Fibroblast of skin of back (primary cell): ENCODE measurements at regions not wholly inside any gene's neighbourhood (a gene's known extent, or its start where the extent isn't known, plus 50 kb on each side); places are given as distances from the start of the nearest gene placed in this dataset.
"Not testable (repeated sequence)": the region's sequence is repeated elsewhere in the genome, so short reads cannot be mapped to it uniquely, and the experiment has no call there.

Experiments used
- DNase-seq: peaks from one replicate; pipeline ENCODE4 v3.0.0-alpha.2; 2013

- no peak for DNase-seq
These were observed 81.4 kb downstream of the ACAA2 start for GRCh38 chr18:49731860-49732311.

DNA sequence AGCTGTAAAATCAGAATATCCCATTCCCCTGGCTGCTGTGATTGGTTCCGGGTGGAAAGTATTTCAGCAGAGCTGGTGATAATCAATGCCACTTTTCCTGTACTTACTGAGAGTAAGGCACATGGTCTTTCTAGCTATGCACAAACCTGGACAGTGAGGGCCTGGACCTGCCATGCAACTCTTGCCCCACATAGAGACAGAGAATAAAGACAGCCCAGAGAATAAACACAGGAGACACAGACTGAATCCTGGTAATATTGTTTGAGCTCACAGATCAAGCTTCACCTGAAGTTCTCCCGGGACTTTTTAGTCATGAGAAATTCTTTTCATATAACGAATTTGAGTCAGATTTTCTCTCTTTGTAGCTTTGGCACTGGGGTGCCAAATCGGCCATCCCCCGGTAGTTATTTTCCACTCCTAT, 81.9 kb downstream of the ACAA2 start:
- DNase-seq: no peak

DNA sequence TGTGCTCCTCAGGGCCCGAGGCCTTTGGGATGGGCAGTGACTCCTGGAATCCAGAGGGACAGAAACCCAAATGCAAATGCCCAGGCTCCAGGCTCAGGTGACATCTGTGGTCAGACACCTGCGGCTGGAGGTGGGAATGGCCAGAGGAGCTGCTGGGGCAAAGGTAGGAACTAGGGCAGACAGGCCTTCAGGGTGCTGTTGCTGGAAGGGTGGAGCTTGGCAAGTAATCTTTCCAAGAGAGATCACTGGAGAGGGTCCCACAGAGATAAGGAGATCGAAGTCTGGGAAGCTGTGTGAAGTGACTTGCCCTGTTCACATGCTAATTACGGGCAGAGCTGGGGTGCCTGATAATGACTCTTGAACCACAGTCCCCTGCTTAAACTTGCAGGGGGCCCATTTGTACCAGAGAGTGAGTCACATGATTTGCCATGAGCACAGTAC, 82.4 kb downstream of the ACAA2 start:
- DNase-seq: no peak

DNA sequence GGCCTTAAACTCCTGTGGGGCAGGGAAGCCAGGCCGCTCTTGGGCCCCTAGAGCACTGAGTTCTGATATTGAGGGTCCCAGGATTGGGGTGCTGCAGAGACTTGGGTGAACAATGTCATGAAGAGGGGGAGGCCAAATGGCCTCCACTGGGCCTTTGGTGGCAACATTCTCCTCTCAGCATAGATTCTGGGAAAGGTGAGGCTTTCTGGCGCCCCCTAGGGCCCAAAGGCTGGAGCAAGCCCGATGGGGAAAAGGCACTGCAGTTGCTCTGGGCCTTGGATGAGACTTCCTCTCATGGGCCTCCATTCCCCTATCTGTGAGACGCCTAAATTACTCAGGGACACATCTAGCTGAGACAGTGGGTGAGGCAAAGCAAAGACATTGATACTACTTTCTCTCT, 84.8 kb downstream of the ACAA2 start:
- DNase-seq: peak; percentile 50

DNA sequence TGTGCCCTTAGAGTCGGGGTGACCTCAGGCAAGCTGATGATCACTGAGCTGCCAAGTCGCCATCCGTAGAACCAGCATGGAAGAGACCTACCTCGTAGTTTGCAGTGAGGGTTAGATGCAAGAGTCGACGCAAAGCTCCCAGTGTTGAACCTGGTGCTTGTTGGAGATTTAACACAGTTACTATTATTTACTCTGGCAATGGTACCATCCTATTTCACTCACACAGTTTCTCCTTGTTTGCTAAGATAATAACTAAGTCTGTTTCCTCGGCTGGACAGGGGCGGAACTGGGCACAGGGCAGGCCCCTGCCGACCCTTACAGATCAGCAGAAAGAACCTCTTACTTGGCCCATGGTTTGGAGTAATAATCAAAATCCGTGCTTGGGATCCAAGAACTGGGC, 85.5 kb downstream of the ACAA2 start:
- DNase-seq: no peak

- DNase-seq: no peak
These were observed 86.7 kb downstream of the ACAA2 start for GRCh38 chr18:49726675-49726963.

DNA sequence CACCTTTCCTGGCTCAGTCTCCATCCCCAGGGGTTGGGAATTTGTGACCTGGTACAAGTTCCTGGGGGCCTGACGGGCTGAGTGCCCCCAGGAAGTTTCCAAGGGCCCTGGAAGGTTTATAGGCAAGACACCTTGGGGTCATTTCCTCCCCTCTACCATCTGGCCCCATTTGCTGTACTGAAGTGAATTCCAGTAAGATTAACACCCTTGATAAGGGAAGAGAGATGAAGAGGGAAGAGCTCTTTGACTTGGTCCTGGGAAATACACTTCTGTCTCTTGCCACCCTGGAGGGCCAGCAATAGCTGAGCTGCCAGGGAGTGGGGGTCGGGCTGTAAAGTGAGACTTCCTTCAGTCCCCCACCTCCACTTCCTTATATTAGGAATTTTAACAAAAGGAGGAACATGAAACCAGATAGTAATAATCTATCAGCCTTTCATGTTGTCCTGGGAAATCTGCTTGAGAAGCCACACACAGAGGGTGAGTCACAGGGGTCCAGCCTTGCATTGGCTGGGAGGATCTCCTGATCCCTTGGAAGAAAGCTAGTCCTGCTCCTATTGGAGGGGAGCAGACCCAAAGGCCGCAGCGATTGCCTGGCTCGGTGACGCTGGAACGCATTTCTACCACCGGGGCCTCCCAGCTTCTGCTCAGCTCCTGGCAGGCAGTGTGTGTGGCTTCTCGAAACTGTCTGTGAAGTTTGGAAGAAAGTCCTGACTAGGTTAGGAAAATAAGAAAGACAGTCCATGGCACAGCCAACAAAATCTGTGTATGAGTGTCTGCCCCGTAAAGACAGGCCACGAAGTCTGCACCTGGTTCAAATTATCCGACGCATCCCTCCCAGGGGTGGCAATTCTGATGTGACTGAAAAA, 87.3 kb downstream of the ACAA2 start:
- DNase-seq: peak; percentile 97

DNA sequence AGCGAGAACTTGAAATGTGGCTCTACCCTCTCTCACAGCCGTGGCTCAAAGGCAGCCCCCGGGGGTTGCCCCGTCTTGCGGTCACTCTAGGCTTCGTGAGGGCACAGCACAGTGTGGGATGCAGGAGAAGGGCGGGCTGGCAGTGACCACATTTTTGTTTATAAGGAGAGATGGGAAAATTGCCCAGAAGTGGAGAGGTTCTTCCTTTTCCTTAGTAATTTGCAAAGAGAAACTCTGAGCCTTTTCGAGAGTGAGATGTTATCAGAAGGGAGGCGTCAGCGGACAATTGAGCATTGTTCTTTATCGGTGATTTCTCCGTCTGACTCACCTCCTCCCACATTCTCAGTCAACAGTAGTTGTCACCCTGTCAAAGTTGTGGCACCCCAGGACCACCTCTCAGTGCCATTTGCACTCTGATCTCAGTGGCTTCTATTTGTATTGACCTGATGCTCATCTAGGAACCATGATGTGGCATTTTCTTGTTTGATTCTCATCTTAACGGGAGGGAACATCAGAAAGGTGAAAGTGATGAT, 89.6 kb downstream of the ACAA2 start:
- no peak for DNase-seq

- no peak for DNase-seq
These were observed 90.9 kb downstream of the ACAA2 start for GRCh38 chr18:49722477-49722876.

DNA sequence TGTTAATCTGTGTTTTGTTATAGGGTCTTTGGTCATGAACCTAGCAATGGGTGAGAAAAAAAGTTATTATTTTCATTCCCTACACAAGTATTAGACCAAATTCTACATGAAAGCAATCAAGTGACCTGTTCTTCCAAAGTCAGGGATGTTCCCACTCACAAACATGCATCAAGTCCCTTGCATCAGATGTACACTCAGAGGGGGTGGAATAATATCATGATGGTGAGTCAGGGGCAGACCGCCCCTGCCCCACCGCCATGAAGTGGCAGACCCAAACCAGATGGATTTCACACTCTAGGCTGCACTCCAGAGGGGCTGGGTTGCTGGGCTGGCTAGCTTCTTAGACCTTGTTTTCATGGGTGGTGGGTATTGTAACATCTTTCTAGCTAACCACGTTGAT, 91.4 kb downstream of the ACAA2 start:
- no peak for DNase-seq

DNA sequence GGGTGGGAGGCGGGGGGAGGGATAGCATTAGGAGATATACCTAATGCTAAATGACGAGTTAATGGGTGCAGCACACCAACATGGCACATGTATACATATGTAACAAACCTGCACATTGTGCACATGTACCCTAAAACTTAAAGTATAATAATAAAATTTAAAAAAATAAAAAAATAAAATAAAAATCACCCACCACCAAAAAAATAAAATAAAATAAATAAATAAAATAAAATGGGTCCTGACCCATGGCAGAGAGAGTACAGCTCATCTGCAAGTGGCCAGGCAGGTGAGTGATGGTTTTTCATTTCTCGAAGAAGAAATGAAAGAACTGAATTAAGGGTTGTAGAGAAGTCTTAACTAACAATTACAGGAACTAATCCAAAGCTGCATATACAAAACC, 92.4 kb downstream of the ACAA2 start:
- not testable (repeated sequence) for DNase-seq

DNA sequence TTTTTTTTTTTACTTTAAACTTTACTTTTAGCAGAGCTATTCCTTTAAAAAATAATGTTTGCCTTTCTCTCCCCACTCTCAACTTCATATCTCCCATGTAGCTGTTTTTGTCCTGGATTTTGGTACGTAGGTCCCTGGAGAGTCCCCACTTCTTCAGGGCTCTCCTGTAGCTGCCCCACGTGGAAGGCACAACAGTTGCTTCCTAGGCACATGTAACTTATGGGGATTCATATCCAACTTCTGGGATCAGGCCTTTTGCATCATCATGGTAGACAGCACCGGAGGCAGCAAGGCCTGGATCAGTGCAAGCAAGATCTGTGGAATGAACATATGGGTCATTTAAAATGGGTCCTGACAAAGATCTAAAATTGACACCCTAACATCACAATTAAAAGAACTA, 95.7 kb downstream of the ACAA2 start:
- no peak for DNase-seq

- DNase-seq: no peak
These were observed 97.3 kb downstream of the ACAA2 start for GRCh38 chr18:49716035-49716434.

DNA sequence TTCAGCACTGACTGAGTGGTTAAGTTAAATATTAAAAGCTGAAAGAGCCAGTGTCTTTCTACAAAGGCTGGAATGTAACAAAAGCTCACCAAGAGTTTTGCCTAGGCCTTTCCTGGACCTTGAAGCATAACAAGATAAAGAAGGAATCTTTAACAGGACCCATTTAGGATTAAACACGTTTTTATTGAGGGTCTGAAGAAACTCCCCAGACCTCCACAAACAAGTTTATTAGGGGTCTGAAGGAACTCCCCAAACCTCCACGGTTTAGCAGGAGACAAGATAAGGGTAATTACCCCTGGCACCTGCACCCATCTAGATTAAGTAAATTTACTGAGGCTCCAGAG, 104.0 kb downstream of the ACAA2 start:
- DNase-seq: no peak

- DNase-seq: no peak
These were observed 104.5 kb downstream of the ACAA2 start for GRCh38 chr18:49708662-49709346.

- no peak for DNase-seq
These were observed 105.7 kb downstream of the ACAA2 start for GRCh38 chr18:49707599-49707998.

DNA sequence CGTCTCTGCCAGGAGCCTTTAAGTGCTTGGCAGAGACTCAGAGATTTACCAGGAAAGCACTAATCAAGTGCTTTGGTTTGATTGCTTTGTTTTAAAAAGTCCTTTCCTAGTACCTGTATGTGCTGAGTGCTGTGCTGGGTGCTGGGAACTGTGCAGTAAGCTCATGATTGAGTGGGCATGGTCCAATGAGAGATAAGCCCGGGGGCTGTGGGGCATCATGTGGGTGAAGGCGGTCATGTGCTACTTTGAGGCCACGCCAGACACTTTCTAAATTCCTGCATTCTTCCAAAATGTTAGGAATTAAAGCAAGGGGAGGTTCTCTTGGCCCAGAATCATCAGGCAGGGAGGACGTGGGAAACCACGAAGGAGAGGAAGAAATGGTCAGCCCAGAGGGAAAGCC, 109.0 kb downstream of the ACAA2 start:
- no peak for DNase-seq

DNA sequence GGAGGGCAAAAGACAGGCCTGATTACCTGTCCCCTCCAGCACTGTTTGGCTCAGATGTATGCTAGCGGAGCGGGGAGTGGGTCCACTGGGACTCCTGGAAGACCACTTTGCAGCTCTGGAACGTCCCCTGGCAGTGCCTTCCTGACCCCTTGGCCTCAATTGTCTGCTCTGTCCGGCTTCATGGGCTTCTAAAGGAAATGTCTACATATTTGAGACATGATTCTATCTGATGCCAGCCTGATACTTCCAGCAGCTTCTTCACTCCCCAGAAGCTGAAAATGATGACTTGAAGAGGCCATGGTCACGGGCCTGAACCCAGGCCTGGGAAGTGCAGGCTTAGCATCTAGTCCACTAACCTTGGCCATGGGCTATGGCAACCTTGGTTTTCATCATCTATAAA, 112.1 kb downstream of the ACAA2 start:
- DNase-seq: no peak

DNA sequence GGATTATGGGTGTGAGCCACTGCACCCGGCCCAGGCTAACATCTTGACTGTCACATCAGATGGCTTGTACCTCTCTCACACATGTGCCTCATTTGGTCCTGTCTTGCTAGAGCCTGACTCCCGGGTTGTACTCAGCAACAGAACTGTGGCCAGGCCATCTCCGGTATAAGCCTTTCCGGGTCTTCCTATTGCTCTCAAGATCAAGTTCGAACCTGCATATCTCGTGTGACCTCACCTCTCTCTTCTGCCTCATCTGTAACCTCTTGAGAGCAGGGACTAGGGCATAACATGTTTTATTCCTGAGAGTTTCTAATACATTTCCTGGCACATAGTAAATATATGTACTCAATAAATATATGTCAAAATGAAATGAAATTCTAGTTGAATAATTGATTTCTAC, 114.0 kb downstream of the ACAA2 start:
- no peak for DNase-seq

GRCh38 chr18:49698525-49699025, 114.8 kb downstream of the ACAA2 start:
- no peak for DNase-seq

GRCh38 chr18:49697757-49698524, 115.4 kb downstream of the ACAA2 start:
- peak; percentile 79 for DNase-seq

GRCh38 chr18:49697049-49697448, 116.3 kb downstream of the ACAA2 start:
- DNase-seq: no peak

DNA sequence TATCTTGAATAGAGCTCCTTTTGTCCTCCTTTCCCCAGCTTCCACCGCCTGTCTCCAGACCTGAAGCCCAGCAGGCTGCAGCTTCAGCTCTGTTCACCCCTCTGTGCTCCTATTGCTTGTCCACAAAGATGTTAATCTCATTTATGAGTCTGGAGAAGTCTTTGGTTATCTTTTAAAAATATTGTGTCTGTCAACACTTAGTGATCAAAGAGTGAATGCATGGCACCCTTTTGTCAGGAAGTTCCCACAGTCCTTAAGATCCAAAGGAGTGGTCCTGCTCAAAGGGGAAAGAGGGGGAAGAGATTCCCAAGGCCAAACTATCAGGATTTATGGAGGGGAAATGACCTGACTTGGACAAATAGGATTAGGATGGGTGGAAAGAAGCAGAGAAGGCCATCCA, 118.9 kb downstream of the ACAA2 start:
- DNase-seq: no peak
